IPS-20b (cell line): ENCODE measurements at regions not wholly inside any gene's neighbourhood (a gene's known extent, or its start where the extent isn't known, plus 50 kb on each side); places are given as distances from the start of the nearest gene placed in this dataset.

Experiments
- H3K27ac ChIP-seq: one replicate; pipeline ENCODE4 v1.5.1; 2013; ENCODE audit warnings: low read length
- H3K27me3 ChIP-seq: 2 replicates; pipeline ENCODE4 v1.6.1; 2013; ENCODE audit warnings: mild to moderate bottlenecking, low read length, inconsistent platforms; ENCODE audit not compliant: insufficient read depth
- H3K36me3 ChIP-seq: 2 replicates; pipeline ENCODE4 v1.6.1; 2013; ENCODE audit warnings: low read depth, mild to moderate bottlenecking, inconsistent platforms, low read length, moderate library complexity; ENCODE audit not compliant: insufficient read depth
- H3K4me1 ChIP-seq: 2 replicates; pipeline ENCODE4 v1.6.1; 2013; ENCODE audit warnings: mild to moderate bottlenecking, control low read depth, inconsistent platforms, low read length, moderate library complexity; ENCODE audit not compliant: insufficient read depth
- H3K4me3 ChIP-seq: 2 replicates; pipeline ENCODE4 v1.5.1; 2013; ENCODE audit warnings: mild to moderate bottlenecking, low read length, inconsistent platforms
- H3K9ac ChIP-seq: 2 replicates; pipeline ENCODE4 v1.6.1; 2013; ENCODE audit warnings: low read depth, mild to moderate bottlenecking, inconsistent platforms, low read length, moderate library complexity
- H3K9me3 ChIP-seq: 2 replicates; pipeline ENCODE4 v1.6.1; 2013; ENCODE audit warnings: mild to moderate bottlenecking, low read depth, low read length, inconsistent platforms; ENCODE audit not compliant: insufficient read depth

DNA sequence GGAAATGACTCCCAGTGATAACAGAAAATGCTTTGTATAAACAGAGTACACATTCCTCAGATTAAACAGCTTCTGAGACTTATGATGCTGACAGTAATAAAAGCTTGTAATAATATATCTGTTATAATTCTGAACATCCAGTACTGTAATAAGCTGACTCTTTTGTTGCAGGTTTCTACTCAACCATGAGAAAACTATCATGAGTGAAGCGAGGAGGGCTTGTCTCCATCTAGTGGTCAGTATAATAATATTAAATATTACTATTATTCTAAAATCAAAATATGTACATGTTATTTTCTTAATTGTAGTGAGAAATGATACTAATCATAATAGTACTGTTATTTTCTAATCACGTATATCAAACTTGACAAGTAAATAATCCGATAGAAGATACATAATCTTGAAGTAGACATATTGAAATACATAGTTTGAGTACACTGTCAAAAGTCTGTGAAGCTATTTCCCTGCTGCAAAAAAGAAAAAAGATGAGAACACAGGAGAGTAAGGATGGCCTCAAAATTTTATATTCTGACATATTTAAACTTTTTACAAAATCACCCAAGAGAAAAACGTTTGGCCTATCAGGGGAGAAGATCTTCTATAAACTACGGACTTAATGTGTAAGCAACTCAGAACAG is 183.1 kb downstream of the MOXD1 start:
- Histone ChIP-seq H3K9me3 (no peaks in the 10 kb centered on the region), H3K27ac (no peak overlapping the region), H3K4me1 (no peaks in the 10 kb centered on the region), H3K9ac (no peak overlapping the region), H3K4me3 (no peak overlapping the region), H3K36me3 (no peaks in the 10 kb centered on the region), H3K27me3 (no peaks in the 10 kb centered on the region)

DNA sequence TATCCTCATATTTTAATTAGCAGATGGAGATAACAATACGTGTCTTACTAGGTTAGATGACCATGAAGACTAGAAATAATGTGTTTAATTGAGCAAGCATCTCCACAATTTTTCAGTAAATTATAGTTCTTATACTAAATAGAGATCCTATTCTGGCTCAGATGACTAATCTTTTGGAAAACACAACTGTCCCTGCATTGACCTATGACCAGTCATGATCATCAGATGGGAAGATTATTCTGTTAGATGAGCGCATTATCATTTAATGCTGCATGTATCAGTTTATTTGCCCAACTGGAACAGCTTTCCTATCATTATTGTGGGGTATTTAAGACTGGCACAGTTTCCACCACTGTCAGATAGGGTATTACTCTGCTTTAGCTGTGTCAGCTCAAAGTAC is 185.5 kb downstream of the MOXD1 start:
- no peak overlapping the region for H3K4me3 ChIP-seq
- H3K9ac ChIP-seq, result no peak overlapping the region
- H3K36me3 ChIP-seq, result no peaks in the 10 kb centered on the region
- H3K27ac ChIP-seq, result no peak overlapping the region
- H3K4me1 ChIP-seq, result no peaks in the 10 kb centered on the region
- no peaks in the 10 kb centered on the region for H3K9me3 ChIP-seq
- no peaks in the 10 kb centered on the region for H3K27me3 ChIP-seq

DNA sequence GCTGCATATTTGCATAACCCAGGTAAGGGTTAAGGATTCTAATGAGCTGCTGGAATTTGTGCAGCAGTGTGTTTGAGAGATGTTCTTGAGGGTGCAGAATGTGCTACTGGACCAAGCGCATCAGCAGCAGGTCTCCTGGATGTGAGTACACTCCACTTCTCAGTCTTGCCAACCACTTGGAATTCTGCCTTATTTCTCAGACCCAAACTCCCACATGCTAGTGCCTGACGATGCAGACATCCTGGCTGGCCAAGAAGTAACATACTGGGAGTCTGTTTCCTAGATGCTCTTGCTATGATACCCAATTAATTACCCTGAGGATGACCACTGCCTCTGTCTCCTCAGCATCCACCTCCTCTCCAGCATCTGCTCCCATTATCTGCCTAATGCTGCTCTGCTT is 186.6 kb downstream of the MOXD1 start:
- Histone ChIP-seq H3K9me3 (no peaks in the 10 kb centered on the region), H3K9ac (no peak overlapping the region), H3K27ac (no peak overlapping the region), H3K36me3 (no peaks in the 10 kb centered on the region), H3K4me3 (no peak overlapping the region), H3K27me3 (no peaks in the 10 kb centered on the region), H3K4me1 (no peaks in the 10 kb centered on the region)

DNA sequence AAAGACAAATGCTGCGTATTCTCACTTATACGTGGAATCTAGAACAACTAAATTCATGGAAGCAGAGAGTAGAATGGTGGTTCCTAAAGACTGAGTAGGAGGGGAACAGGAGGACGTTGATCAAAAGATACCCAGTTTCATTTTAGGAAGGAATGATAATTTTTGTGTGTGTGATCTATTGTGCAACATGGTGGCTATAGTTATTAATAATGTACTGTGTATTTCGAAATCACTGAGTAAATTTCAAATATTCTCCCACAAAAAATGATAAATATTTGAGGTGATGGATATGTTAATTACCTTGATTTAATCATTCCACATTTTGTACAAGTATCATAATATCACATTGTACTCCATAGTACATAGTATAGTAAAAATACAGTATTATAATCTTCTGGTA is 187.5 kb downstream of the MOXD1 start:
- no peaks in the 10 kb centered on the region for H3K9me3 ChIP-seq
- H3K4me1 ChIP-seq, result no peaks in the 10 kb centered on the region
- no peak overlapping the region for H3K9ac ChIP-seq
- H3K27me3 ChIP-seq, result no peaks in the 10 kb centered on the region
- no peak overlapping the region for H3K27ac ChIP-seq
- H3K4me3 ChIP-seq, result no peak overlapping the region
- H3K36me3 ChIP-seq, result no peaks in the 10 kb centered on the region

DNA sequence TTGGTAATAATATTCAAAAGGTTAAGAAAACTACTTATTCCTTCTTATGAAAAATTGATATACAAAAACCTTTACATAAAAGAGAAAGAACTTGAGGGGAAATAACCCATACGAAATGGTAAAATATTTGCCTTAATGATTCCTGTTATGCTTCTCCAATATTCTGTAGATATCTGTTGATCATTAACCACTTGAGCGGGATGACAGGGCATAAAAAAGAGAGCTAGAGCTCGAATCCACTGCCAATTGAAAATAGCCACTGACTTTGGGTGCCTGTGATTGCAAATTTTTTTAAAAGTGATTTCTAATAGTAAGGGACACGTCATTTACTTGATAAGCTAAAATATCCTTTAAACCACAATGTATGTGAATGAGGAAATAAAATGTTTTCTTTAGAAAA is 188.1 kb downstream of the MOXD1 start:
- Histone ChIP-seq H3K36me3 (no peaks in the 10 kb centered on the region), H3K9ac (no peak overlapping the region), H3K4me1 (no peaks in the 10 kb centered on the region), H3K9me3 (no peaks in the 10 kb centered on the region), H3K27me3 (no peaks in the 10 kb centered on the region), H3K27ac (no peak overlapping the region), H3K4me3 (no peak overlapping the region)

DNA sequence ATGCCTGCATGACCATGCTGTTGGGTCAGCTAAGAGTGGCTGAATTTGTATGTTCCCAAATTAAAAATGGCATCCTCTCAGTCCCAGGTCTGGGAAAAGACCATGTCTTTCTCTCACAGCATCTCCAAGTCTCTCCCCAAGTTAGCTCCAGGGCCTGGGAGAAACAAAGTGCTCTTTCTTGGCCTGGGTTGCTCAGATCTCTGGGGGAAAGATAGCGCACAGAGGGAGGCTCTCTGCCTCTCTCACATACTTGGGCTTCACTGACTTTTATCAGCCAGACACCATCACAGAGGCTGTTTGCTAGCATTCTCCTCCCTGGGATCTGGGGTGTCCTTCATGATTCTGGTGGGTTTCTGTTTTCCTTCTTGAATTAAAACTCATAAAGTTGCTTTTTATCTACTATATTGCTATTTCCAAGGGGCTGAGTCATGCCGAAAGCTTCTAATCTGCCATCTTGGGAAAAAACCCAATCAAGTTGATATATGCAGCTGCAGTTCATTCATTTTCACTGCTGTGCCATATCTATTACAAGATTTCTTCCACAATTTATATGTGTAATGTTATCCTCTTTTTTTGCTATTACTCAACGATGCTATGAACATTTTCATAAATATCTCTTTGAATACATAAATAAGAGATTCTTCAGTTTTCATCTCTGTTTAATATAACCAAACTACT is 190.2 kb downstream of the MOXD1 start:
- no peaks in the 10 kb centered on the region for H3K36me3 ChIP-seq
- no peak overlapping the region for H3K9ac ChIP-seq
- no peak overlapping the region for H3K4me3 ChIP-seq
- no peak overlapping the region for H3K27ac ChIP-seq
- H3K4me1 ChIP-seq, result no peaks in the 10 kb centered on the region
- H3K9me3 ChIP-seq, result no peaks in the 10 kb centered on the region
- no peaks in the 10 kb centered on the region for H3K27me3 ChIP-seq

DNA sequence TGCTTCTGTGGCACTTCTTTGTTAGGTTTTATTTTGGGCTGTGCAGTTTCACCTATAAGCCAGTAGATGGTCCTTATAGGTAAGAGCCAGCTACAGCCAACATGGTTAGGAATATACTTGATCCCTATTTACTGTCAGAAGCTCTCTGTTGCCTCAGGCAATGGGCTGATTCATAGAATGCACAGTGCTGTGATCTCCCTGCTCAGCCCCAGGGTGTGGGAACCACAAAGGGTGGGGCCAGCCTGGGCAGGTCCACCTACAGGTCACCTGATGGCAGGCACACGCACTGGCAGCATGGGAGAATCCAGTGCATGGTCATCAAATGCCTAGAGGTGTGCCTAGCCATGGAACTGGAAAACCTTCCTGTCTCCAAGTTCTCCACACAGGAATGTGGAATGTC is 191.9 kb downstream of the MOXD1 start:
- H3K4me3 ChIP-seq, result no peak overlapping the region
- H3K27me3 ChIP-seq, result no peaks in the 10 kb centered on the region
- H3K4me1 ChIP-seq, result no peaks in the 10 kb centered on the region
- no peaks in the 10 kb centered on the region for H3K9me3 ChIP-seq
- H3K9ac ChIP-seq, result no peak overlapping the region
- no peak overlapping the region for H3K27ac ChIP-seq
- no peaks in the 10 kb centered on the region for H3K36me3 ChIP-seq

DNA sequence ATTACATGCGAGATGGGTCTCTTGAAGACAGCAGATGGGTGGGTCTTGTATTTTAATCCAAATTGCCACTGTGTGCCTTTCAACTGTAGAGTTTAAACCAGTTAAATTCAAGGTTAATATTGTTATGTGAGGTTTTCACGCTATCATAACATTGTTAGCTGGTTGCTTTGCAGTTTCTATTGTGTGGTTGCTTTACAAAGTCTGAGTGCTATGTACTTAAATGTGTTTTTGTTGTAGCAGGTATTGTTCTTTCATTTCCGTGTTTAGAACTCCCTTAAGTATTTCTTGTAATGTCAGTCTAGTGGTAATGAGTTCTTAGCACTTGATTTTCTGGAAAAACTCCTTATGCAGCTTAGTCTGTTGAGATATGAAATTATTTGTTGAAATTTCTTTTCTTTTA is 193.3 kb downstream of the MOXD1 start:
- H3K9me3 ChIP-seq, result no peaks in the 10 kb centered on the region
- no peaks in the 10 kb centered on the region for H3K4me1 ChIP-seq
- H3K27ac ChIP-seq, result no peak overlapping the region
- H3K9ac ChIP-seq, result no peak overlapping the region
- H3K27me3 ChIP-seq, result no peaks in the 10 kb centered on the region
- no peak overlapping the region for H3K4me3 ChIP-seq
- no peaks in the 10 kb centered on the region for H3K36me3 ChIP-seq

DNA sequence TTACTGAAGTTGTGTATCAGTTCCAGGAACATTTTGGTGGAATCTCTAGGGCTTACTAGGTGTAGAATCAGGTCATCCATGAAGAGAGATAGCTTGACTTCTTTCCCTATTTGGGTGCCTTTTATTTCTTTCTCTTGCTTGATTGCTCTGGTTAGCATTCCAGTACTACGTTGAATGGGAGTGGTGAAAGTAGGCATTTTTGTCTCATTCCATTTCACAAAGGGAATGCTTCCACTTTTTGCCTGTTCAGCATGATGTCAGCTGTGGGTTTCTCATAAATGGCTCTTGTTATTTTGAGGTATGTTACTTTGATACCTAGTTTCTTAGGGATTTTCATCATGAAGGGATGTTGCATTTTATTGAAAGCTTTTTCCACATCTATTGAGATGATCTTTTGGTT is 195.3 kb downstream of the MOXD1 start:
- Histone ChIP-seq H3K27me3 (no peaks in the 10 kb centered on the region), H3K4me1 (no peaks in the 10 kb centered on the region), H3K9ac (no peak overlapping the region), H3K27ac (no peak overlapping the region), H3K36me3 (no peaks in the 10 kb centered on the region), H3K9me3 (no peaks in the 10 kb centered on the region), H3K4me3 (no peak overlapping the region)

DNA sequence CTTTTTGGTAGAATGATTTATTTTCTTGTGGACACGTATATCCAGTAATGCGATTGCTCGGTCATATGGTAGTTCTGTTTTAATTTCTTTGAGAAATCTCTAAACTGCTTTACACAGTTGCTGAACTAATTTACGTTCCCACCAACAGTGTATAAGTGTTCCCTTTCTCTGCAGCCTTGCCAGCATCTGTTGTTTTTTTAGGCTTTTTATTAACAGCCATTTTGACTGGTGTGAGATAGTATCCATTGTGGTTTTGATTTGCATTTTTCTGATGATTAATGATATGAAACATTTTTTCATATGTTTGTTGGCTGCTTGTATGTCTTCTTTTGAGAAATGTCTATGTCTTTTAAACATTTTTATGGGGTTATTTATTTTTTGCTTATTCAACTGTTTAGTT is 196.7 kb downstream of the MOXD1 start:
- Histone ChIP-seq H3K36me3 (no peaks in the 10 kb centered on the region), H3K27me3 (no peaks in the 10 kb centered on the region), H3K4me3 (no peak overlapping the region), H3K9me3 (no peaks in the 10 kb centered on the region), H3K9ac (no peak overlapping the region), H3K4me1 (no peaks in the 10 kb centered on the region), H3K27ac (no peak overlapping the region)

DNA sequence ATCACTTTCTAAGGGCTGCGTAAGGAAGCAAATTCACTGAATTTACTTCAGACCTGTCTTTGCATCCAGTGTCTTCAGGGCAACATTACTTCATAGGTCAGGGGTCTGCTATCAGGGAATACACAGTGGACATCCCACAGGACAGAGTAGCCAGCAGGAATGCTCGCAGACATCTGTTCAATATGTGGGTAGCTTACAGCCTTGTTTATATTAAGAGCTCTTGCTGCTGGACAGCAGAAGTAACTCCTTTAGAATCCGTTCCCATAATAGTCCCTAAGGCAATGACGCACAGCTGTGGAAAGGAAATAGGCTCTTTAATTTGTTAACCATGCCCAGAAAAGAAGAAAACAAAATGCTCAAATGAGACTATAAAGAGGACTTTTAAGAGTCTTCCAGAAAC is 198.7 kb downstream of the MOXD1 start:
- no peak overlapping the region for H3K9ac ChIP-seq
- no peaks in the 10 kb centered on the region for H3K27me3 ChIP-seq
- H3K9me3 ChIP-seq, result no peaks in the 10 kb centered on the region
- no peaks in the 10 kb centered on the region for H3K4me1 ChIP-seq
- H3K36me3 ChIP-seq, result no peaks in the 10 kb centered on the region
- H3K4me3 ChIP-seq, result no peak overlapping the region
- no peak overlapping the region for H3K27ac ChIP-seq

DNA sequence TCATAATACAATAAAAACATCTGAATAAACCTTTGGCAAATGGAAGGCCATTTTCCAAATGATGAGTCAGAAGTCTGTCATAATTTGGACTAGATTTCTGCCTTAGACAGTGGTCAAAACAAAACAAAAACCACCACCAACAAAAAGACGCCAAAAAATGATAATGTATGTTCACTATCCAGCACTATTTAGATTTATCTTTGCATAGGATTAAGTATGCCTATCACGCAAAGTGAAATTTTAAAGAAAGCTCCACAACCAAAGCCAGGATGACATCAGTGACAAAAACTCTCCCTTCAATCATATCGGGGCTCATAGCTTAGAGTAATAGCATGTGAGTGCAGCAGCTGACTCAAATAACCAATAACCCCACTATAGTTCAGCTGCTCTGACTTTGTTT is 201.9 kb downstream of the MOXD1 start:
- H3K4me1 ChIP-seq, result no peaks in the 10 kb centered on the region
- no peak overlapping the region for H3K9ac ChIP-seq
- H3K9me3 ChIP-seq, result no peaks in the 10 kb centered on the region
- no peaks in the 10 kb centered on the region for H3K36me3 ChIP-seq
- H3K27me3 ChIP-seq, result no peaks in the 10 kb centered on the region
- H3K4me3 ChIP-seq, result no peak overlapping the region
- H3K27ac ChIP-seq, result no peak overlapping the region
